GM12878 (cell line): ENCODE measurements at regions not wholly inside any gene's neighbourhood (a gene's known extent, or its start where the extent isn't known, plus 50 kb on each side); places are given as distances from the start of the nearest gene placed in this dataset.

Experiments
- ATAC-seq: fragments of 200-7000 bp; cut with Tn5 transposase; 3 replicates; pipeline ENCODE4 v1.9.1; 2020; ENCODE audit warnings: mild to moderate bottlenecking, moderate library complexity
- BruUV-seq: library from RNA; stranded (reverse); fragments of 400-500 nt; replicated peaks from 2 replicates; lab custom pipeline; 2021; lab: Mats Ljungman, UMichigan
- CTCF ChIA-PET: fragments of 300-600 bp; sonication (Branson Sonifier 250); formaldehyde crosslinking; extraction: SDS; loops from one replicate; lab custom pipeline; 2021; ENCODE audit warnings: inconsistent platforms; lab: Yijun Ruan, JAX
- POLR2A ChIA-PET: fragments of 350-600 bp; formaldehyde crosslinking; extraction: SDS; loops from one replicate; lab custom pipeline; 2021; ENCODE audit warnings: inconsistent platforms; lab: Charles Lee
- RAD21 ChIA-PET: fragments of 300-600 bp; sonication (Branson Sonifier 250); formaldehyde crosslinking; loops from one replicate; lab custom pipeline; 2023; ENCODE audit warnings: antibody characterized with exemption; ENCODE audit not compliant: unreplicated experiment; lab: Charles Lee
- SMC1A ChIA-PET: fragments of 300-600 bp; sonication (Branson Sonifier 250); formaldehyde crosslinking; loops from one replicate; lab custom pipeline; 2023; ENCODE audit not compliant: unreplicated experiment, uncharacterized antibody; lab: Charles Lee
- DNase-seq: peaks from one replicate; pipeline ENCODE4 v3.0.0-alpha.2; 2011; ENCODE audit warnings: low read depth, low spot score
- FAIRE-seq: peaks from 3 replicates; lab custom pipeline; 2011; peaks lifted over from hg19 to GRCh38; lab: Jason Lieb, UNC
- H2AFZ ChIP-seq: 2 replicates; pipeline ENCODE4 v1.6.0; 2011; ENCODE audit warnings: low read depth, low read length, control low read depth; ENCODE audit not compliant: control insufficient read depth
- H3K27ac ChIP-seq: 2 replicates; pipeline ENCODE4 v1.5.1; 2011; ENCODE audit warnings: control low read depth; ENCODE audit not compliant: control insufficient read depth, insufficient read depth
- H3K27me3 ChIP-seq, 2 experiments: replicated peaks in 1 of 2; 2 replicates each; pipeline versions ENCODE4 v1.6.0 to v1.6.1; 2011; ENCODE audit warnings: low read length in 1 of 2; ENCODE audit not compliant: control insufficient read depth in 2 of 2, insufficient read depth in 2 of 2
- H3K36me3 ChIP-seq, 2 experiments: 2 replicates each; pipeline ENCODE4 v1.5.1; 2011; ENCODE audit warnings: low read length in 1 of 2; ENCODE audit not compliant: control insufficient read depth in 2 of 2, insufficient read depth in 2 of 2
- H3K4me1 ChIP-seq: 2 replicates; pipeline ENCODE4 v1.6.1; 2011; ENCODE audit warnings: mild to moderate bottlenecking, low read length, moderate library complexity, mixed read lengths; ENCODE audit not compliant: control insufficient read depth, insufficient read depth
- H3K4me2 ChIP-seq: 2 replicates; pipeline ENCODE4 v1.6.0; 2011; ENCODE audit warnings: control low read depth; ENCODE audit not compliant: control insufficient read depth, insufficient read depth
- H3K4me3 ChIP-seq: fragments of 200-600 bp; sonication (generic); 2 replicates; pipeline ENCODE4 v1.5.1; 2016
- H3K79me2 ChIP-seq: 2 replicates; pipeline ENCODE4 v1.6.0; 2011; ENCODE audit warnings: low read length; ENCODE audit not compliant: control insufficient read depth, insufficient read depth
- H3K9ac ChIP-seq: 2 replicates; pipeline ENCODE4 v1.8.0; 2011; ENCODE audit warnings: low read length, control low read depth, mixed read lengths; ENCODE audit not compliant: control insufficient read depth, insufficient read depth
- H3K9me3 ChIP-seq: replicated peaks from 3 replicates; pipeline ENCODE4 v1.5.1; 2011; ENCODE audit warnings: mild to moderate bottlenecking, low read length; ENCODE audit not compliant: control insufficient read depth, insufficient read depth
- H4K20me1 ChIP-seq: 2 replicates; pipeline ENCODE4 v1.6.0; 2011; ENCODE audit not compliant: control insufficient read depth, insufficient read depth
- CBX5 ChIP-seq: sonication (generic); IDR thresholded peaks from 2 replicates; pipeline ENCODE4 v1.6.1; 2016; ENCODE audit warnings: low read depth, moderate library complexity, mild to moderate bottlenecking, inconsistent platforms
- SMAD5 ChIP-seq: IDR thresholded peaks from 2 replicates; pipeline ENCODE4 v1.6.1; 2016; ENCODE audit warnings: antibody characterized with exemption, low read depth
- WGBS: methylation state at CpG from one replicate; pipeline ENCODE4 v1.1.6; 2016; ENCODE audit warnings: low lambda C conversion rate; ENCODE audit not compliant: insufficient replicate concordance, insufficient coverage; ENCODE audit errors: missing lambda C conversion rate; 5-methylcytosine and 5-hydroxymethylcytosine counted together
- in situ Hi-C: fragments of 300-500 bp; cut with MboI; formaldehyde crosslinking; loops from 9 replicates; pipeline ENCODE4 v1.14.3; 2018; ENCODE audit warnings: mixed read lengths
- intact Hi-C: fragments of 100-400 bp; cut with micrococcal nuclease; formaldehyde crosslinking; loops from one replicate; pipeline ENCODE4 v1.14.2; 2022; ENCODE audit not compliant: unreplicated experiment
- TF ChIP-seq, protein P1 (sequence below): fragments of 450-650 bp; IDR thresholded peaks from 2 replicates; pipeline ENCODE4 v1.6.1; 2017; ENCODE audit warnings: low read depth, mild to moderate bottlenecking, moderate library complexity
- TF ChIP-seq, protein P2 (sequence below): IDR thresholded peaks from 2 replicates; pipeline ENCODE4 v1.6.1; 2012; ENCODE audit warnings: improper control_type of control experiment, low read depth, low read length; ENCODE audit not compliant: insufficient replicate concordance

DNA sequence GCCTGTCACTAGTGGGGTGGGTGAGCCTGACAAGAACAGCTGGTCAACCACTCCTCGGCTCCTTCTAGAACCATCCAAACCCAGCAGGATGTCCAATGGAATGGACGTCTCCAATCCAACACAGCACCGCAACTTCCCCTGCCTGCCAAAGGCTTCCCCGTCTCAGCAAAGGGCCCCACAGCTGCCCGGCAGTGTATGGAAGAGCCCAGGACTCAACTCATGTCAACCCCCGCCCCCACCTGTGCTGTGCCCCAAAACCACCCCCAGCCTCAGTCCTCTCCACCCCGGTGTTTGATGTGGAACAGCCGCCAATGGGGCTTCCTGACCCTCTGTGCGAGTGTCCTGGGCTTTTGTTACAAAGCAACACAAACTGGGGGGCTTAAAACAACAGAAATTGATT lies 223.8 kb downstream of the CTTN start:
- ChIA-PET RAD21 (no interaction called here), SMC1A (interaction anchor here (0.6 kb wide), 1 partner anchor 1693 kb away, joined by 3 read pairs; no protein-coding TSS in a partner anchor), CTCF (no interaction called here), POLR2A (no interaction called here)
- H4K20me1 ChIP-seq: no peaks in the 10 kb centered on the region
- H3K4me3 ChIP-seq: no peak overlapping the region
- no peak overlapping the region for H3K4me2 ChIP-seq
- H3K4me1 ChIP-seq: no peaks in the 10 kb centered on the region
- no peaks in the 10 kb centered on the region for H3K9me3 ChIP-seq
- no peaks in the 10 kb centered on the region for H3K27me3 ChIP-seq
- WGBS: 36% methylated on average over 9 of the region's 9 CpGs
- H3K9ac ChIP-seq: no peak overlapping the region
- H2AFZ ChIP-seq: no peak overlapping the region
- in situ Hi-C loops: no loop called here
- ATAC-seq (no peak), DNase-seq (no peak), FAIRE-seq (no peak)
- no peak overlapping the region for H3K27ac ChIP-seq
- H3K79me2 ChIP-seq: no peaks in the 10 kb centered on the region
- TF ChIP-seq, protein P1, sequence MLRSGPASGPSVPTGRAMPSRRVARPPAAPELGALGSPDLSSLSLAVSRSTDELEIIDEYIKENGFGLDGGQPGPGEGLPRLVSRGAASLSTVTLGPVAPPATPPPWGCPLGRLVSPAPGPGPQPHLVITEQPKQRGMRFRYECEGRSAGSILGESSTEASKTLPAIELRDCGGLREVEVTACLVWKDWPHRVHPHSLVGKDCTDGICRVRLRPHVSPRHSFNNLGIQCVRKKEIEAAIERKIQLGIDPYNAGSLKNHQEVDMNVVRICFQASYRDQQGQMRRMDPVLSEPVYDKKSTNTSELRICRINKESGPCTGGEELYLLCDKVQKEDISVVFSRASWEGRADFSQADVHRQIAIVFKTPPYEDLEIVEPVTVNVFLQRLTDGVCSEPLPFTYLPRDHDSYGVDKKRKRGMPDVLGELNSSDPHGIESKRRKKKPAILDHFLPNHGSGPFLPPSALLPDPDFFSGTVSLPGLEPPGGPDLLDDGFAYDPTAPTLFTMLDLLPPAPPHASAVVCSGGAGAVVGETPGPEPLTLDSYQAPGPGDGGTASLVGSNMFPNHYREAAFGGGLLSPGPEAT: no peak
- TF ChIP-seq, protein P2, sequence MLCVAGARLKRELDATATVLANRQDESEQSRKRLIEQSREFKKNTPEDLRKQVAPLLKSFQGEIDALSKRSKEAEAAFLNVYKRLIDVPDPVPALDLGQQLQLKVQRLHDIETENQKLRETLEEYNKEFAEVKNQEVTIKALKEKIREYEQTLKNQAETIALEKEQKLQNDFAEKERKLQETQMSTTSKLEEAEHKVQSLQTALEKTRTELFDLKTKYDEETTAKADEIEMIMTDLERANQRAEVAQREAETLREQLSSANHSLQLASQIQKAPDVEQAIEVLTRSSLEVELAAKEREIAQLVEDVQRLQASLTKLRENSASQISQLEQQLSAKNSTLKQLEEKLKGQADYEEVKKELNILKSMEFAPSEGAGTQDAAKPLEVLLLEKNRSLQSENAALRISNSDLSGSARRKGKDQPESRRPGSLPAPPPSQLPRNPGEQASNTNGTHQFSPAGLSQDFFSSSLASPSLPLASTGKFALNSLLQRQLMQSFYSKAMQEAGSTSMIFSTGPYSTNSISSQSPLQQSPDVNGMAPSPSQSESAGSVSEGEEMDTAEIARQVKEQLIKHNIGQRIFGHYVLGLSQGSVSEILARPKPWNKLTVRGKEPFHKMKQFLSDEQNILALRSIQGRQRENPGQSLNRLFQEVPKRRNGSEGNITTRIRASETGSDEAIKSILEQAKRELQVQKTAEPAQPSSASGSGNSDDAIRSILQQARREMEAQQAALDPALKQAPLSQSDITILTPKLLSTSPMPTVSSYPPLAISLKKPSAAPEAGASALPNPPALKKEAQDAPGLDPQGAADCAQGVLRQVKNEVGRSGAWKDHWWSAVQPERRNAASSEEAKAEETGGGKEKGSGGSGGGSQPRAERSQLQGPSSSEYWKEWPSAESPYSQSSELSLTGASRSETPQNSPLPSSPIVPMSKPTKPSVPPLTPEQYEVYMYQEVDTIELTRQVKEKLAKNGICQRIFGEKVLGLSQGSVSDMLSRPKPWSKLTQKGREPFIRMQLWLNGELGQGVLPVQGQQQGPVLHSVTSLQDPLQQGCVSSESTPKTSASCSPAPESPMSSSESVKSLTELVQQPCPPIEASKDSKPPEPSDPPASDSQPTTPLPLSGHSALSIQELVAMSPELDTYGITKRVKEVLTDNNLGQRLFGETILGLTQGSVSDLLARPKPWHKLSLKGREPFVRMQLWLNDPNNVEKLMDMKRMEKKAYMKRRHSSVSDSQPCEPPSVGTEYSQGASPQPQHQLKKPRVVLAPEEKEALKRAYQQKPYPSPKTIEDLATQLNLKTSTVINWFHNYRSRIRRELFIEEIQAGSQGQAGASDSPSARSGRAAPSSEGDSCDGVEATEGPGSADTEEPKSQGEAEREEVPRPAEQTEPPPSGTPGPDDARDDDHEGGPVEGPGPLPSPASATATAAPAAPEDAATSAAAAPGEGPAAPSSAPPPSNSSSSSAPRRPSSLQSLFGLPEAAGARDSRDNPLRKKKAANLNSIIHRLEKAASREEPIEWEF: no peak
- TF ChIP-seq SMAD5: no peak
- no peak for TF ChIP-seq CBX5
- no peaks in the 10 kb centered on the region for H3K36me3 ChIP-seq
- intact Hi-C loops: no loop called here
- BruUV-seq: no TSS peak
